Testis (tissue), 2 donors: ENCODE measurements at regions not wholly inside any gene's neighbourhood (a gene's known extent, or its start where the extent isn't known, plus 50 kb on each side); places are given as distances from the start of the nearest gene placed in this dataset.

Experiments
- POLR2A ChIP-seq: fragments of 450-650 bp; IDR thresholded peaks from one replicate; pipeline ENCODE4 v1.6.1; 2017; ENCODE audit warnings: antibody characterized with exemption, mild to moderate bottlenecking, moderate library complexity
- TF ChIP-seq, protein P1 (sequence below), 3 experiments: fragments of 450-650 bp in 2 of 3; fragments of 200-600 bp in 1 of 3; sonication (generic) in 1 of 3; IDR thresholded peaks; one replicate each; pipeline ENCODE4 v1.5.1; 2016 to 2019; ENCODE audit warnings: antibody characterized with exemption in 3 of 3, mild to moderate bottlenecking in 2 of 3, moderate library complexity in 1 of 3

DNA sequence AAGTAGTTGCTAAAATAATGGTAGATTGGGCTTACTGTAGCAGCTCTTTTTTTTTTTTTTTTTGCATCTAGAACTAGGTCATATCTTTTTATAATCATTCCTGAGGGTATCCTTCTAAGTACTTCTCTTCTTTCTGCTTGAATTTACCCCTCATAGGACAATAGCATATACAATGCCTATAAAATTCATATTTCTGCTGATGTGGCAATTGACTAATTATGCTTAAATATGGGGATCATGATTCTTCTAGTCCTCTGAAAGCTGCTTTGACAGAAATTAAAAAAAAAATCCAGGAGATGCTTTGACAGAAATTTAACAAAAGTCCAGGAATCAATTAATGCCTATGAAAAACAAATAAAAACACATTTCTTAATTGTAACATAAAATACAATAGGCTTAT is 358.4 kb downstream of the CCDC85A start:
- TF ChIP-seq, protein P1, sequence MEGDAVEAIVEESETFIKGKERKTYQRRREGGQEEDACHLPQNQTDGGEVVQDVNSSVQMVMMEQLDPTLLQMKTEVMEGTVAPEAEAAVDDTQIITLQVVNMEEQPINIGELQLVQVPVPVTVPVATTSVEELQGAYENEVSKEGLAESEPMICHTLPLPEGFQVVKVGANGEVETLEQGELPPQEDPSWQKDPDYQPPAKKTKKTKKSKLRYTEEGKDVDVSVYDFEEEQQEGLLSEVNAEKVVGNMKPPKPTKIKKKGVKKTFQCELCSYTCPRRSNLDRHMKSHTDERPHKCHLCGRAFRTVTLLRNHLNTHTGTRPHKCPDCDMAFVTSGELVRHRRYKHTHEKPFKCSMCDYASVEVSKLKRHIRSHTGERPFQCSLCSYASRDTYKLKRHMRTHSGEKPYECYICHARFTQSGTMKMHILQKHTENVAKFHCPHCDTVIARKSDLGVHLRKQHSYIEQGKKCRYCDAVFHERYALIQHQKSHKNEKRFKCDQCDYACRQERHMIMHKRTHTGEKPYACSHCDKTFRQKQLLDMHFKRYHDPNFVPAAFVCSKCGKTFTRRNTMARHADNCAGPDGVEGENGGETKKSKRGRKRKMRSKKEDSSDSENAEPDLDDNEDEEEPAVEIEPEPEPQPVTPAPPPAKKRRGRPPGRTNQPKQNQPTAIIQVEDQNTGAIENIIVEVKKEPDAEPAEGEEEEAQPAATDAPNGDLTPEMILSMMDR (IDR thresholded peaks at IDR 0.05), result no peak
- no peak for TF ChIP-seq POLR2A
